H1 (cell line): ENCODE measurements at regions not wholly inside any gene's neighbourhood (a gene's known extent, or its start where the extent isn't known, plus 50 kb on each side); places are given as distances from the start of the nearest gene placed in this dataset.

ENCODE experiments used
- CTCF ChIA-PET: fragments of 300-600 bp; sonication (Branson Sonifier 250); formaldehyde crosslinking; loops from one replicate; lab custom pipeline; 2021; ENCODE audit not compliant: partially characterized antibody; lab: Charles Lee
- POLR2A ChIA-PET: fragments of 300-600 bp; sonication (Branson Sonifier 250); formaldehyde crosslinking; loops from one replicate; lab custom pipeline; 2021; ENCODE audit warnings: inconsistent platforms; ENCODE audit not compliant: partially characterized antibody; lab: Charles Lee
- DNase-seq, 2 experiments: peaks; one replicate each; pipeline versions ENCODE4 v3.0.0 to v3.0.0-alpha.2; 2010 to 2022; ENCODE audit warnings: low spot score in 2 of 2, low read depth in 1 of 2, mixed read lengths in 1 of 2
- FAIRE-seq: peaks from 2 replicates; lab custom pipeline; 2011; peaks lifted over from hg19 to GRCh38; lab: Jason Lieb, UNC
- H2AFZ ChIP-seq: 2 replicates; pipeline ENCODE4 v1.8.1; 2012; ENCODE audit warnings: low read length, inconsistent platforms
- H2AK5ac ChIP-seq: 2 replicates; pipeline ENCODE4 v1.6.1; 2013; ENCODE audit warnings: low read depth, low read length
- H2BK120ac ChIP-seq: replicated peaks from 2 replicates; pipeline ENCODE3; 2013; ENCODE audit warnings: low read depth, low read length, inconsistent platforms
- H2BK12ac ChIP-seq: 2 replicates; pipeline ENCODE4 v1.6.1; 2013; ENCODE audit warnings: low read depth, low read length
- H2BK15ac ChIP-seq: 2 replicates; pipeline ENCODE4 v1.6.1; 2013; ENCODE audit warnings: low read length
- H2BK20ac ChIP-seq: 2 replicates; pipeline ENCODE4 v1.6.1; 2013; ENCODE audit warnings: low read length
- H2BK5ac ChIP-seq: 2 replicates; pipeline ENCODE4 v1.6.1; 2013; ENCODE audit warnings: low read depth, low read length
- H3K14ac ChIP-seq: 2 replicates; pipeline ENCODE4 v1.6.1; 2013; ENCODE audit warnings: inconsistent platforms; ENCODE audit not compliant: insufficient read length
- H3K18ac ChIP-seq: 2 replicates; pipeline ENCODE4 v1.6.1; 2013; ENCODE audit warnings: low read length; ENCODE audit errors: extremely low read depth
- H3K23ac ChIP-seq: 2 replicates; pipeline ENCODE4 v1.6.1; 2013; ENCODE audit warnings: inconsistent platforms; ENCODE audit not compliant: insufficient read length
- H3K23me2 ChIP-seq: 2 replicates; pipeline ENCODE4 v1.6.1; 2013; ENCODE audit warnings: low read depth, low read length
- H3K27ac ChIP-seq: 2 replicates; pipeline ENCODE4 v1.6.1; 2011; ENCODE audit warnings: low read depth, low read length, inconsistent platforms
- H3K27me3 ChIP-seq, 4 experiments: replicated peaks in 1 of 4; 1 replicate in 1 of 4; 2 replicates in 3 of 4; pipeline versions ENCODE4 v1.6.1 to v1.8.1; 2011 to 2013; ENCODE audit warnings: low read length in 3 of 4, mild to moderate bottlenecking in 3 of 4, inconsistent platforms in 2 of 4, mixed read lengths in 2 of 4, moderate library complexity in 1 of 4; ENCODE audit not compliant: control insufficient read depth in 3 of 4, insufficient read depth in 3 of 4; ENCODE audit errors: extremely low read depth in 1 of 4
- H3K36me3 ChIP-seq, 4 experiments: 2 replicates each; pipeline versions ENCODE4 v1.6.1 to v1.8.1; 2011 to 2013; ENCODE audit warnings: mild to moderate bottlenecking in 4 of 4, low read length in 3 of 4, moderate library complexity in 2 of 4, control low read depth in 1 of 4, inconsistent platforms in 1 of 4; ENCODE audit not compliant: insufficient read depth in 4 of 4, control insufficient read depth in 2 of 4
- H3K4ac ChIP-seq: replicated peaks from 2 replicates; pipeline ENCODE3; 2013; ENCODE audit warnings: low read length, low read depth, mixed read lengths, inconsistent platforms; ENCODE audit not compliant: insufficient read length
- H3K4me1 ChIP-seq, 4 experiments: replicated peaks in 1 of 4; 1 replicate in 1 of 4; 2 replicates in 3 of 4; pipeline versions ENCODE4 v1.6.1 to v1.8.1; 2011 to 2013; ENCODE audit warnings: low read length in 3 of 4, inconsistent platforms in 2 of 4, mixed read lengths in 1 of 4; ENCODE audit not compliant: insufficient read depth in 4 of 4, control insufficient read depth in 3 of 4
- H3K4me2 ChIP-seq, 2 experiments: 2 replicates each; pipeline versions ENCODE4 v1.6.1 to v1.8.1; 2011 to 2013; ENCODE audit warnings: low read depth in 2 of 2, low read length in 2 of 2, control low read depth in 1 of 2, inconsistent platforms in 1 of 2, mild to moderate bottlenecking in 1 of 2; ENCODE audit not compliant: insufficient read depth in 1 of 2
- H3K4me3 ChIP-seq, 4 experiments: fragments of 200-600, 300-600 bp in 1 of 4; sonication (generic), shearing (Covaris generic), sonication (Bioruptor Twin) in 1 of 4; 2 replicates each; pipeline versions ENCODE4 v1.5.1 to v1.8.1; 2011 to 2016; ENCODE audit warnings: low read length in 4 of 4, low read depth in 3 of 4, control low read depth in 2 of 4, inconsistent platforms in 2 of 4, mild to moderate bottlenecking in 2 of 4, mixed read lengths in 1 of 4, moderate library complexity in 1 of 4; ENCODE audit not compliant: insufficient read depth in 2 of 4; ENCODE audit errors: extremely low read depth in 1 of 4
- H3K56ac ChIP-seq: replicated peaks from 2 replicates; pipeline ENCODE3; 2013; ENCODE audit warnings: low read depth, mild to moderate bottlenecking, mixed read lengths, low read length, inconsistent platforms; ENCODE audit not compliant: insufficient read length
- H3K79me1 ChIP-seq: 2 replicates; pipeline ENCODE4 v1.6.1; 2013; ENCODE audit warnings: low read depth, low read length, control low read depth
- H3K79me2 ChIP-seq, 2 experiments: 2 replicates each; pipeline versions ENCODE4 v1.6.1 to v1.8.1; 2012 to 2013; ENCODE audit warnings: low read length in 2 of 2, mild to moderate bottlenecking in 2 of 2, inconsistent platforms in 1 of 2; ENCODE audit not compliant: insufficient read depth in 2 of 2, control insufficient read depth in 1 of 2
- H3K9ac ChIP-seq, 4 experiments: replicated peaks in 1 of 4; 1 replicate in 1 of 4; 2 replicates in 3 of 4; pipeline versions ENCODE4 v1.6.1 to v1.8.1; 2011 to 2013; ENCODE audit warnings: low read depth in 3 of 4, low read length in 3 of 4, control low read depth in 2 of 4, mild to moderate bottlenecking in 2 of 4, moderate library complexity in 2 of 4, inconsistent platforms in 1 of 4; ENCODE audit errors: extremely low read depth in 1 of 4
- H3K9me3 ChIP-seq, 2 experiments: 2 replicates each; pipeline versions ENCODE4 v1.6.1 to v1.8.1; 2012 to 2013; ENCODE audit warnings: mild to moderate bottlenecking in 2 of 2, moderate library complexity in 2 of 2, control low read depth in 1 of 2, inconsistent platforms in 1 of 2, low read depth in 1 of 2, low read length in 1 of 2, mixed read lengths in 1 of 2; ENCODE audit not compliant: insufficient read depth in 2 of 2
- H4K20me1 ChIP-seq, 2 experiments: replicated peaks in 1 of 2; 2 replicates each; pipeline versions ENCODE3 to v1.8.1; 2011 to 2013; ENCODE audit warnings: inconsistent platforms in 2 of 2, low read length in 2 of 2, mild to moderate bottlenecking in 1 of 2; ENCODE audit not compliant: insufficient read depth in 2 of 2, control insufficient read depth in 1 of 2
- H4K5ac ChIP-seq: 2 replicates; pipeline ENCODE4 v1.6.1; 2013; ENCODE audit warnings: low read length, low read depth, mixed read lengths, inconsistent platforms; ENCODE audit not compliant: insufficient read length
- H4K8ac ChIP-seq: 2 replicates; pipeline ENCODE4 v1.8.0; 2013; ENCODE audit warnings: mild to moderate bottlenecking, moderate library complexity, low read length, inconsistent platforms; ENCODE audit not compliant: insufficient read depth; ENCODE audit errors: extremely low read depth
- H4K91ac ChIP-seq: replicated peaks from 2 replicates; pipeline ENCODE3; 2013; ENCODE audit warnings: low read length, mixed read lengths, inconsistent platforms; ENCODE audit not compliant: insufficient read length
- RXRA ChIP-seq: IDR thresholded peaks from 2 replicates; pipeline ENCODE4 v1.6.1; 2011; ENCODE audit warnings: low read depth, mild to moderate bottlenecking, low read length, moderate library complexity; ENCODE audit not compliant: insufficient read depth
- SIRT6 ChIP-seq: IDR thresholded peaks from one replicate; pipeline ENCODE4 v1.7.1; 2012; ENCODE audit warnings: low read length, inconsistent platforms
- WGBS, 2 experiments: shearing (Covaris generic) in 1 of 2; methylation state at CpG; one replicate each; pipeline versions ENCODE4 v1.1.6 to v1.1.7; 2013 to 2015; ENCODE audit warnings: low lambda C conversion rate in 2 of 2, mixed read lengths in 2 of 2, inconsistent platforms in 1 of 2, low coverage in 1 of 2, missing lambda C conversion rate in 1 of 2; ENCODE audit not compliant: insufficient replicate concordance in 2 of 2, insufficient coverage in 1 of 2, insufficient read length in 1 of 2; ENCODE audit errors: extremely low coverage in 1 of 2, missing lambda C conversion rate in 1 of 2; 5-methylcytosine and 5-hydroxymethylcytosine counted together

- Histone ChIP-seq H3K27ac (no peak overlapping the region), H3K56ac (no peak overlapping the region), H3K4me3 (no peak overlapping the region), H3K79me1 (no peaks in the 10 kb centered on the region), H3K23ac (no peak overlapping the region), H3K18ac (no peak overlapping the region), H2BK12ac (no peak overlapping the region), H3K4me1 (no peaks in the 10 kb centered on the region), H3K9me3 (no peaks in the 10 kb centered on the region), H3K4ac (no peak overlapping the region), H2BK120ac (no peak overlapping the region), H2AFZ (no peak overlapping the region), H3K27me3 (no peaks in the 10 kb centered on the region), H2BK15ac (no peak overlapping the region), H4K20me1 (no peaks in the 10 kb centered on the region), H3K36me3 (no peaks in the 10 kb centered on the region), H3K23me2 (no peaks in the 10 kb centered on the region), H3K14ac (no peak overlapping the region), H4K8ac (no peak overlapping the region), H4K5ac (no peak overlapping the region), H2BK5ac (no peak overlapping the region), H3K79me2 (no peaks in the 10 kb centered on the region), H2BK20ac (no peak overlapping the region), H4K91ac (no peak overlapping the region), H2AK5ac (no peak overlapping the region), H3K9ac (no peak overlapping the region), H3K4me2 (no peak overlapping the region)
- FAIRE-seq (no peak), DNase-seq (no peak)
- 91% methylated on average over 1 of the region's 1 CpG; no CpG with 5 or more reads in 1 of the 2 experiments for WGBS, 2 experiments
- ChIA-PET POLR2A (no interaction called here), CTCF (no interaction called here)
- TF ChIP-seq SIRT6 = no peak
- no peak for TF ChIP-seq RXRA
These were observed 525.5 kb upstream of the PTGER4 start for GRCh38 chr5:40154194-40154593.
